H1 (cell line): ENCODE measurements at regions not wholly inside any gene's neighbourhood (a gene's known extent, or its start where the extent isn't known, plus 50 kb on each side); places are given as distances from the start of the nearest gene placed in this dataset.

Experiments used
- CTCF ChIA-PET: fragments of 300-600 bp; sonication (Branson Sonifier 250); formaldehyde crosslinking; loops from one replicate; lab custom pipeline; 2021; ENCODE audit not compliant: partially characterized antibody; lab: Charles Lee
- POLR2A ChIA-PET: fragments of 300-600 bp; sonication (Branson Sonifier 250); formaldehyde crosslinking; loops from one replicate; lab custom pipeline; 2021; ENCODE audit warnings: inconsistent platforms; ENCODE audit not compliant: partially characterized antibody; lab: Charles Lee
- DNase-seq, 2 experiments: peaks; one replicate each; pipeline versions ENCODE4 v3.0.0 to v3.0.0-alpha.2; 2010 to 2022; ENCODE audit warnings: low spot score in 2 of 2, low read depth in 1 of 2, mixed read lengths in 1 of 2
- FAIRE-seq: peaks from 2 replicates; lab custom pipeline; 2011; peaks lifted over from hg19 to GRCh38; lab: Jason Lieb, UNC
- H2AFZ ChIP-seq: 2 replicates; pipeline ENCODE4 v1.8.1; 2012; ENCODE audit warnings: low read length, inconsistent platforms
- H2AK5ac ChIP-seq: 2 replicates; pipeline ENCODE4 v1.6.1; 2013; ENCODE audit warnings: low read depth, low read length
- H2BK120ac ChIP-seq: replicated peaks from 2 replicates; pipeline ENCODE3; 2013; ENCODE audit warnings: low read depth, low read length, inconsistent platforms
- H2BK12ac ChIP-seq: 2 replicates; pipeline ENCODE4 v1.6.1; 2013; ENCODE audit warnings: low read depth, low read length
- H2BK15ac ChIP-seq: 2 replicates; pipeline ENCODE4 v1.6.1; 2013; ENCODE audit warnings: low read length
- H2BK20ac ChIP-seq: 2 replicates; pipeline ENCODE4 v1.6.1; 2013; ENCODE audit warnings: low read length
- H2BK5ac ChIP-seq: 2 replicates; pipeline ENCODE4 v1.6.1; 2013; ENCODE audit warnings: low read depth, low read length
- H3K14ac ChIP-seq: 2 replicates; pipeline ENCODE4 v1.6.1; 2013; ENCODE audit warnings: inconsistent platforms; ENCODE audit not compliant: insufficient read length
- H3K18ac ChIP-seq: 2 replicates; pipeline ENCODE4 v1.6.1; 2013; ENCODE audit warnings: low read length; ENCODE audit errors: extremely low read depth
- H3K23ac ChIP-seq: 2 replicates; pipeline ENCODE4 v1.6.1; 2013; ENCODE audit warnings: inconsistent platforms; ENCODE audit not compliant: insufficient read length
- H3K23me2 ChIP-seq: 2 replicates; pipeline ENCODE4 v1.6.1; 2013; ENCODE audit warnings: low read depth, low read length
- H3K27ac ChIP-seq: 2 replicates; pipeline ENCODE4 v1.6.1; 2011; ENCODE audit warnings: low read depth, low read length, inconsistent platforms
- H3K27me3 ChIP-seq, 4 experiments: replicated peaks in 1 of 4; 1 replicate in 1 of 4; 2 replicates in 3 of 4; pipeline versions ENCODE4 v1.6.1 to v1.8.1; 2011 to 2013; ENCODE audit warnings: low read length in 3 of 4, mild to moderate bottlenecking in 3 of 4, inconsistent platforms in 2 of 4, mixed read lengths in 2 of 4, moderate library complexity in 1 of 4; ENCODE audit not compliant: control insufficient read depth in 3 of 4, insufficient read depth in 3 of 4; ENCODE audit errors: extremely low read depth in 1 of 4
- H3K36me3 ChIP-seq, 4 experiments: 2 replicates each; pipeline versions ENCODE4 v1.6.1 to v1.8.1; 2011 to 2013; ENCODE audit warnings: mild to moderate bottlenecking in 4 of 4, low read length in 3 of 4, moderate library complexity in 2 of 4, control low read depth in 1 of 4, inconsistent platforms in 1 of 4; ENCODE audit not compliant: insufficient read depth in 4 of 4, control insufficient read depth in 2 of 4
- H3K4ac ChIP-seq: replicated peaks from 2 replicates; pipeline ENCODE3; 2013; ENCODE audit warnings: low read length, low read depth, mixed read lengths, inconsistent platforms; ENCODE audit not compliant: insufficient read length
- H3K4me1 ChIP-seq, 4 experiments: replicated peaks in 1 of 4; 1 replicate in 1 of 4; 2 replicates in 3 of 4; pipeline versions ENCODE4 v1.6.1 to v1.8.1; 2011 to 2013; ENCODE audit warnings: low read length in 3 of 4, inconsistent platforms in 2 of 4, mixed read lengths in 1 of 4; ENCODE audit not compliant: insufficient read depth in 4 of 4, control insufficient read depth in 3 of 4
- H3K4me2 ChIP-seq, 2 experiments: 2 replicates each; pipeline versions ENCODE4 v1.6.1 to v1.8.1; 2011 to 2013; ENCODE audit warnings: low read depth in 2 of 2, low read length in 2 of 2, control low read depth in 1 of 2, inconsistent platforms in 1 of 2, mild to moderate bottlenecking in 1 of 2; ENCODE audit not compliant: insufficient read depth in 1 of 2
- H3K4me3 ChIP-seq, 4 experiments: fragments of 200-600, 300-600 bp in 1 of 4; sonication (generic), shearing (Covaris generic), sonication (Bioruptor Twin) in 1 of 4; 2 replicates each; pipeline versions ENCODE4 v1.5.1 to v1.8.1; 2011 to 2016; ENCODE audit warnings: low read length in 4 of 4, low read depth in 3 of 4, control low read depth in 2 of 4, inconsistent platforms in 2 of 4, mild to moderate bottlenecking in 2 of 4, mixed read lengths in 1 of 4, moderate library complexity in 1 of 4; ENCODE audit not compliant: insufficient read depth in 2 of 4; ENCODE audit errors: extremely low read depth in 1 of 4
- H3K56ac ChIP-seq: replicated peaks from 2 replicates; pipeline ENCODE3; 2013; ENCODE audit warnings: low read depth, mild to moderate bottlenecking, mixed read lengths, low read length, inconsistent platforms; ENCODE audit not compliant: insufficient read length
- H3K79me1 ChIP-seq: 2 replicates; pipeline ENCODE4 v1.6.1; 2013; ENCODE audit warnings: low read depth, low read length, control low read depth
- H3K79me2 ChIP-seq, 2 experiments: 2 replicates each; pipeline versions ENCODE4 v1.6.1 to v1.8.1; 2012 to 2013; ENCODE audit warnings: low read length in 2 of 2, mild to moderate bottlenecking in 2 of 2, inconsistent platforms in 1 of 2; ENCODE audit not compliant: insufficient read depth in 2 of 2, control insufficient read depth in 1 of 2
- H3K9ac ChIP-seq, 4 experiments: replicated peaks in 1 of 4; 1 replicate in 1 of 4; 2 replicates in 3 of 4; pipeline versions ENCODE4 v1.6.1 to v1.8.1; 2011 to 2013; ENCODE audit warnings: low read depth in 3 of 4, low read length in 3 of 4, control low read depth in 2 of 4, mild to moderate bottlenecking in 2 of 4, moderate library complexity in 2 of 4, inconsistent platforms in 1 of 4; ENCODE audit errors: extremely low read depth in 1 of 4
- H3K9me3 ChIP-seq, 2 experiments: 2 replicates each; pipeline versions ENCODE4 v1.6.1 to v1.8.1; 2012 to 2013; ENCODE audit warnings: mild to moderate bottlenecking in 2 of 2, moderate library complexity in 2 of 2, control low read depth in 1 of 2, inconsistent platforms in 1 of 2, low read depth in 1 of 2, low read length in 1 of 2, mixed read lengths in 1 of 2; ENCODE audit not compliant: insufficient read depth in 2 of 2
- H4K20me1 ChIP-seq, 2 experiments: replicated peaks in 1 of 2; 2 replicates each; pipeline versions ENCODE3 to v1.8.1; 2011 to 2013; ENCODE audit warnings: inconsistent platforms in 2 of 2, low read length in 2 of 2, mild to moderate bottlenecking in 1 of 2; ENCODE audit not compliant: insufficient read depth in 2 of 2, control insufficient read depth in 1 of 2
- H4K5ac ChIP-seq: 2 replicates; pipeline ENCODE4 v1.6.1; 2013; ENCODE audit warnings: low read length, low read depth, mixed read lengths, inconsistent platforms; ENCODE audit not compliant: insufficient read length
- H4K8ac ChIP-seq: 2 replicates; pipeline ENCODE4 v1.8.0; 2013; ENCODE audit warnings: mild to moderate bottlenecking, moderate library complexity, low read length, inconsistent platforms; ENCODE audit not compliant: insufficient read depth; ENCODE audit errors: extremely low read depth
- H4K91ac ChIP-seq: replicated peaks from 2 replicates; pipeline ENCODE3; 2013; ENCODE audit warnings: low read length, mixed read lengths, inconsistent platforms; ENCODE audit not compliant: insufficient read length
- CREB1 ChIP-seq: IDR thresholded peaks from 2 replicates; pipeline ENCODE4 v1.6.1; 2012; ENCODE audit warnings: inconsistent platforms
- RAD21 ChIP-seq, 2 experiments: IDR thresholded peaks in 1 of 2; conservative IDR thresholded peaks in 1 of 2; 2 replicates each; pipeline ENCODE4 v1.6.1; 2011; ENCODE audit warnings: low read depth in 2 of 2, low read length in 2 of 2, improper control_type of control experiment in 1 of 2, inconsistent platforms in 1 of 2, mild to moderate bottlenecking in 1 of 2, moderate library complexity in 1 of 2
- WGBS, 2 experiments: shearing (Covaris generic) in 1 of 2; methylation state at CpG; one replicate each; pipeline versions ENCODE4 v1.1.6 to v1.1.7; 2013 to 2015; ENCODE audit warnings: low lambda C conversion rate in 2 of 2, mixed read lengths in 2 of 2, inconsistent platforms in 1 of 2, low coverage in 1 of 2, missing lambda C conversion rate in 1 of 2; ENCODE audit not compliant: insufficient replicate concordance in 2 of 2, insufficient coverage in 1 of 2, insufficient read length in 1 of 2; ENCODE audit errors: extremely low coverage in 1 of 2, missing lambda C conversion rate in 1 of 2; 5-methylcytosine and 5-hydroxymethylcytosine counted together

GRCh38 chr13:50612717-50613116 is 230.8 kb downstream of the DLEU7 start:
- no peaks in the 10 kb centered on the region for H3K79me2 ChIP-seq
- no peak overlapping the region for H2BK5ac ChIP-seq
- H3K36me3 ChIP-seq: no peaks in the 10 kb centered on the region
- no peaks in the 10 kb centered on the region for H3K79me1 ChIP-seq
- no peak overlapping the region for H2BK12ac ChIP-seq
- no peak overlapping the region for H4K91ac ChIP-seq
- H4K20me1 ChIP-seq: no peaks in the 10 kb centered on the region
- no peak overlapping the region for H3K4me3 ChIP-seq
- no peak overlapping the region for H3K18ac ChIP-seq
- H3K14ac ChIP-seq: no peak overlapping the region
- no peak overlapping the region for H3K4ac ChIP-seq
- no peak overlapping the region for H2BK15ac ChIP-seq
- no peak overlapping the region for H4K8ac ChIP-seq
- ChIA-PET POLR2A (no interaction called here), CTCF (interaction anchor here (0.6 to 1.0 kb wide), 2 partner anchors 23 to 153 kb away, joined by 3 read pairs; no protein-coding TSS in a partner anchor)
- no peak overlapping the region for H3K23ac ChIP-seq
- H2BK120ac ChIP-seq: no peak overlapping the region
- FAIRE-seq: no peak
- no peaks in the 10 kb centered on the region for H3K4me1 ChIP-seq
- H3K27ac ChIP-seq: no peak overlapping the region
- TF ChIP-seq CREB1: no peak
- 0 out of 4 replicates have a peak, but pooled peaks of 1 of the 2 experiments have one; percentile 4 for TF ChIP-seq RAD21 (IDR thresholded peaks at IDR 0.05 in 1 of 2, conservative IDR thresholded peaks at IDR 0.05 in 1 of 2; ENCODE audit: low read depth in 2 of 2, low read length in 2 of 2)
- WGBS, 2 experiments: 83% methylated on average over 3 of the region's 3 CpGs; no CpG with 5 or more reads in 1 of the 2 experiments
- H2BK20ac ChIP-seq: no peak overlapping the region
- no peak for DNase-seq
- no peak overlapping the region for H3K4me2 ChIP-seq
- no peaks in the 10 kb centered on the region for H3K27me3 ChIP-seq
- H3K23me2 ChIP-seq: no peaks in the 10 kb centered on the region
- H3K9ac ChIP-seq: no peak overlapping the region
- no peak overlapping the region for H3K56ac ChIP-seq
- no peak overlapping the region for H2AK5ac ChIP-seq
- no peak overlapping the region for H4K5ac ChIP-seq
- H2AFZ ChIP-seq: no peak overlapping the region
- no peaks in the 10 kb centered on the region for H3K9me3 ChIP-seq
